RPMI8226 (cell line): ENCODE measurements at regions not wholly inside any gene's neighbourhood (a gene's known extent, or its start where the extent isn't known, plus 50 kb on each side); places are given as distances from the start of the nearest gene placed in this dataset.

Source experiments
- DNase-seq: peaks from one replicate; pipeline ENCODE4 v3.0.0-alpha.2; 2015

GRCh38 chr2:575030-575726 is 102.0 kb downstream of the TMEM18 start:
- no peak for DNase-seq

GRCh38 chr2:573805-574392 is 103.3 kb downstream of the TMEM18 start:
- DNase-seq = no peak

DNA sequence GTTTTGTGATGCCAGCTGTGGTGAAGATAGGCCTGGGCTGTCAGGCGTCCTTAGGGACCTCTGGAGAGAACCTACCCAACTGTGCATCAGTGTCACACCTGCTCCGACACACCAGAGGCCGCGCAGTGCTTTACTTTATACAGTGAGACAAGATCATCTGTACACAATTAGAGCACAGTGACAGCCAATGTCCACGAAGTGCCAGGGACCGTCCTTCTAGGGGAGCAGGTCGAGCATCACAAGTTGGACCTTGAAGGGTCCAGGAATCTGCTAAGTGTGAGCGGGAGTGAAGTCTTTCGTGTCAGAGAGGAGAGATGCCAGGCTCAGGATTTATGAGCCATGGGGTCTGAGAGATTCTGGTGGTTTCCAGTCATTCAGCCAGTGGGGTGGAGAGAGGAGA is 104.2 kb downstream of the TMEM18 start:
- no peak for DNase-seq

- DNase-seq = no peak
Measured at GRCh38 chr2:569681-570080, 107.5 kb downstream of the TMEM18 start.

DNA sequence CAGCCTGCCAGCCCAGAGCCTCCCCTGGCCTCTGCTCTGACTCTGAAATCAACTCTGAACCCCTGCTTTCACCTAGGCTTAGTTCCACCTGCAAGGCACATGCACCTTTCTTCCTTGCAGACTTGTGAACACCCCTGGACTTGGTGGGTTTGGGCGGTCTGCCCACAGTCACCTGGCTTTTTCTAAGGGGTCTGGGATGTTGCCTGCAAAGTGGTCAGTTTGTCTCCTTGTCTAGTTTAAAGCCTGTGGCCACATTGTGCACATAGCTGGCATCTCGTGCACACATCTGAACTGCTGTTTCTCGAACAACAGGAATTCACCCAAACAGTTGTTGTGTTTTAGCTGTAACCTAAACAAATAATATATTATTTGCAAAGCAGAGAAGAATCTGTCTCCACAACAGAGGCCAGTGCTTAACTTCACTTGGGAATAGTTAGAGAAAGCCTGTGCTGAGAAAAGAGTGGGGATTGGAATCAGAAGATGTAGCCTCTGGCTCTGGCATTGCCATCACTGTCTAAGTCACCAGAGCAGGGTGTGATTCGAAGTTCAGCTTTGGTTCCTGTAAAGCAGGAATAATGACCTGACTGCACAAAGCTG is 108.5 kb downstream of the TMEM18 start:
- DNase-seq = no peak

DNA sequence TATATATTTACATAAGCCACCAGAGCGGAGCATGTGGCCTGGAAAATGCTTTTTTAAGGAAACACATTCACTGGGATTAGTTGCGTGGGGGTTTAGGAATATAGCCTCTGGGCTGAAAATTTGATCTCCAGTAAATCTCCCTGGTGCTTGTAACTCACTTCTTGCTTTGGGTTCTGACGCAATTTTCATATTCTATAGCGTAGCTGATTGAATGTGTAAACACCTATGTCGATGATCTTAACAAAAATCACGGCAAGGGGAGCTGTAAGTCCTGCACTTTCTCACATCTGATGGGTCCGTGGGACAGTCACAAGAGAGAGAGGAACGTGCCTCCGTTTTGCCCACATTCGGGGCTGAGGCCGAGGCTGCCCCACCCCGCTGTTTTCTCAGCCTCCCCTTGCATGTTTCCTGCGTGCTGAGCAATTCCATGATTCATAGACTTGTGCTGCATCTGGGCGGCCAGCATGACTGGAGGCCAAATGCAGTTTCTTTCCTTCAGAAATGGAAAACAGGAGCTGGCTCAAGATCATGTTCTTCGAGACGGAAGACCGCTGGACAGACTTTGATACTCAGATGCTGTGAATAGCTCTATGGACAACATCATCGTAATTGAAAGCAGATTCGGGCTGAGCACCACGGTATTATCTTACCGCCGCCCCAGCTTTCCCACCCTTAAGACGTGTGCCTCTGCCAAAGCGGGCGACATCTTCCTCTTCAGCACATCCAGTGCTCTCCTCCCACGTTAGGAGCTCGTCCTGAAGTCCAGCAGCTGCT is 109.2 kb downstream of the TMEM18 start:
- DNase-seq = no peak

GRCh38 chr2:567496-567864 is 109.7 kb downstream of the TMEM18 start:
- DNase-seq = no peak

DNA sequence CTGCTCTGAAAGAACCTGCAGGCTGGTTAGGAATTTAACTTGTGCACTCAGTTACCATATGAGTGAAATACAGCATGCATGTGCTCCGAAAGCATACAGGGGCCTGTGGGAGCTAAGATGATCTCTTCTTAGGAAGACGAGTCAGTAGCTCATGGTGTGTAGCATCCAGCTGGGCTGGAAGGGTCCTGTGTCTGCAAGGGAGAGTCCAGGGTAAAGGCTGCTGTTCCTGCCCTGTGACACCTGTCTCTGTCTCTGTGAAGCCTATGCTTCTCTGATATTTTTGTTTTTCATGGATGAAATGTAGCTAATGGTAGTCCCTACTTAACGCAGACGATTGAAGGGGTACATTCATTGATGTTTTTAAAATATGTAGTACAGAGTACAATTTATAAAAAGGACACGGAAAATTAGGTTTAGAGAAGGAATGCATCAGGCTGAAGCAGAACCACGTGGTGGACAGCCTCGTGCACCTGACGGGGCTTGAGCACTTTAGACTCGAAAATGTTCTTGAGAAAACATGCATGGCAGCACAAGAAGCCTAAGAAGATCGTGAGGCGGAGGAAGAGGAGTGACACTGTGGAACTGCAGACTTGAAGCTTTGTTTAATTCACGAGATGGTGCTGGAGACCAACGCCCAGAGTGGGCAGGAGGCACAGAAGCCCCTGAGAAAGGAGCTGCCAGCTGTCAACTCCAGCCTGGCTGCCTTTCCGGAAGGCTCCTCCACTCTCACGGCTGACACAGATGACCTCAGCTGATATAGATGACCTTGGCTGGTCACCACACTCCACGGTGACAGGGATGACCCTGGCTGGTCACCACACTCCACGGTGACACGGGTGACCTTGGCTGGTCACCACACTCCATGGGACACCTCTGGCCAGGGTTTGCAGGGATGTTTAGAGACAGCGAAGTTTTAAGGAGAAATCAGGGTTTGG is 110.6 kb downstream of the TMEM18 start:
- DNase-seq = no peak

DNA sequence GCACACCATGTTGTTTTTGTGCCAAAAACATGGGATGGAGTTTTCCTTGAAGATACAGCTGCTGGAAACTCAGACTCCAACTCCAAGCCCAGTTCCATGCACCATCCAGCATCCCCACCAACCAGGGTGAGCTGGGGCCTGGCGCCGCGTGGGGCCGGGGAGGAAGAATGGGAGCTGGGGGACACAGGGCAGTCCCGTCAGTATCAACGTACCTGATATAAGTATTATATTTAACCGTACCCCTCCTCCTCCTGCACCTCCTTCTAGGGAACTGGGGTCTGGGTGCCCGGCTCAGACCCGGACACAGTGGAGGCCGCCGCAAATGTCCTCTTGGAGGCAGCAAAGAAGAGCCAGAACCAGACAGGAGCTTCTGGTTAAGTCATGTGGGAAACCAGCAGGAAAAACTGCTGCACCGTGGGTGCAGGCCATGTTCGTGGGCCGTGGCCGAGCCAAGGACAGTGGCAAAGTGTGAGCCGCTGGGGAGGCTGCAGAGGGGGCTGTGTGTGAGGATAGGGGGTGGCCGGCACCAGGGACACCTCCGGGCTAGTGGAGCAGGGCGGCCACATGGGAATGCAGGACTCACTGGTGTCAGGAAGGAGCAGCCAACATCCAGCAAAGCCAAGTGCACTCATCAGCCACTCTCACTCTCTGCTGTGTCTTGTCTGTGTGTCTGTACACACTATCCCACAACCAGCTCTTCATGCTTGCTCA is 112.6 kb downstream of the TMEM18 start:
- no peak for DNase-seq

DNA sequence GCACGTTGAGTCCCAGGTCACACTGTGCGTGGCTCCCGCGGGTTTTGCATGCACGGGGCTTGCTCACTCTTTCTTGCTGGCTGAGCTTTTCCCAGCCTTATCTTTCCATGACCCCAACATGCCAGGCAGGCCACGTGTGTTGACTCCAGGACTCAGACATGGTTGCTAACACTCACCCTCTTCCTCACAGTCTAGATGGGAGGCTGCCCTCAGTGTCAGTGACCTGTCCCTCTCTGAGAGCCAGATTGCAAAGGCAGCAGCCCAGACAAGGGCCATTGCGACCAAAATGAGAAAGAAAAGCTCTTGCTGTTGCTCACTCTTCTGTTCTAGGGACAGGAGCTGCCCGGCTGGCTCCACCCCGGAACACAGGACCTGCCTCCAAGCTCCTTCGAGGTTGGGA is 113.7 kb downstream of the TMEM18 start:
- no peak for DNase-seq

DNA sequence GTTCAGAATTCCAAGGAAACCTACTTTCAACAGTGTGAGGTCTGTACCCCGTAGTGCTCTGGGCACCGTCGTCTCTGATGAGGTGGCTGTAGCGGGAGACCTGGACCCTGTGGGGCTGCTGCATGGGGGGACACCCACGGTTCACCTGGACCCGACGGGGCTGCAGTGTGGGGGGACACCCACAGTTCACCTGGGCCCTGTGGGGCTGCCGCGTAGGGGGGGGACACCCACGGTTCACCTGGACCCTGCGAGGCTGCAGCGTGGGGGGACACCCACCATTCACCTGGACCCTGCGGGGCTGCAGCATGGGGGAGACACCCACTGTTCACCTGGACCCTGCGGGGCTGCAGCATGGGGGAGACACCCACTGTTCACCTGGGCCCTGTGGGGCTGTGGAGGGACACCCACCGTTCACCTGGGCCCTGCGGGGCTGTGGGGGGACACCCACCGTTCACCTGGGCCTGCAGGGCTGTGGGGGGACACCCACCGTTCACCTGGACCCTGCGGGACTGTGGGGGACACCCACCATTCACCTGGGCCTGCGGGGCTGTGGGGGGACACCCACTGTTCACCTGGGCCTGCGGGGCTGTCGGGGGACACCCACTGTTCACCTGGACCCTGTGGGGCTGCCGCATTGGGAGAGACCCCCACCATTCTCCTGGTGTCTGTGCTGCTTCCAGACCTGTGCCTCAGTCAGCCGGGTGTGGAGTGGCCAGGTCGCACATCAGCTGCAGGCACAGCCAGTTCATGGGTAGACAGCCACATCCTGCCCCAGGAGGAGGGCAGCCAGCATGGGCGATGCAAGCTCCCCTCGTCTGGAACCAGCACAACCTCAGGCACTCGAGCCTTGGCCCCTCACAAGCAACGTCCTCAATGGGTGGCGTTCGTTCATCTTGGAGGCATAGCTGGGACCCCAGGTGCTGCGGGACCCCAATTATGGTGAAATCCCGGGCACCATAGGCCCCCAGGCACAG is 114.5 kb downstream of the TMEM18 start:
- DNase-seq = no peak

DNA sequence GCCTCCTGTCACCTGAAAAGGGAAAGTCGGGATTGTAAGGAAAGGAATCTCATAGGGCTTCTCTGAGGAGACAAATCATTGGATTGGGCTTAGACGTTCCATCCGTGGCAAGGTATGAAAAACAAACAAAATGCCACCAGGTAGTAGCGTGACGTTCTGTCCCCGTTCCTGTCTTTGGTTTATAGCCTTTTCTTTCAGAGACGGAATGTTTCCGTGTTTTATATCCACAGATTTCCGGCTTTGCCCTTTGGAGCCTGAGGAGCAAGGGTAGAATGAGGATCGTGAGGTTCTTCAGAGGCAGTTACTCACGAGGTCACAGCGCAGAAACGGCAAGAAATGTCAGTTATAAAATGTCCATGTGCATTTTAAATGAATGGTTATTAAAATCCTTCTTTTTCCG is 118.3 kb downstream of the TMEM18 start:
- no peak for DNase-seq

DNA sequence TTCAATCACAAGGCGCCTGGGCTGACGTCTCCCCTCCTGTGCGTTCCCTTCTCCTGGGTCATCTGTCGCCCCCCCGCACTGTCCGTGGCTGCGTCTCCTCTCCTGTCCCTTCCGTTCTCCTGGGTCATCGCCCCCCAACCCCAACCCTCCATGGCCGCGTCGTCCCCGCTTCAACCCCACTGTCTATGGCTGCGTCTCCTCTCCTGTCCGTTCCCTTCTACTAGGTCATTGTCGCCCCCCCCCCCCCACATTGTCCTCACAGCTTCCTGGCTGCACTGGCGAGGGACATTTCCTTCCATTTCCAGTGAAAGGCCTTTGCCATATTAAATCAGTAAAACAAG is 118.9 kb downstream of the TMEM18 start:
- no peak for DNase-seq

DNA sequence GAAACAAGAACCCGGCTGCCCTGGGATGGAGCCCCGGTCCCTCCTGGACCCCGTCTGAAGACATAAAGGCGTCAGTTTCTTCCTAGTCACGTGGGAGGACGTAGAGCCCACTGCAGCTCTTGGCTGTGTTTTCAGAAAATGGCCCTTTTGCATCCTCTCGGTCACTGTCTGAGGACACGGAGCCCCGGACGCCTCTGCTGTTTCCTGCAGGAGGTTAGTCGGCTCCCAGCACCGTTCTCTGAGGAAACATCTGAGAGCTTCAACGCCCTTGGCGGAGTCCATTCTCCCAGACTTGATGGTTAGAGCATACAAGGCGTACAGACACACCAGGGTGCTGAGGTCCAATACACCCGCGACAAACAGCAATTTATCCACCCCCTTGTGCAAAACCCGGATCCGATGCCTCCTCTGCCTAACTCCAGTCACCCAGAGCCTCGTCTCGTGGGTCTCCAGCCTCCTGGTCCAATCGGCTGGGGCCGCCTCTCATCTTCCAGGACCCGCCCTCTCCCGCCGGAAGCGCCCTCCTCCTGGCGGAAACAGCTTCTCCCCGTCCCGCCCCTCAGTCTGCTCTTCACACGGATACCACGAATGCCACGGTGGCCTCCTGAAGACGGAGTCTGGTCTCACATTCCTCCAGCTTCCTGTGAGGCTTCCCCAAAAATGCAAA is 119.4 kb downstream of the TMEM18 start:
- no peak for DNase-seq

GRCh38 chr2:556485-556884 is 120.7 kb downstream of the TMEM18 start:
- no peak for DNase-seq

DNA sequence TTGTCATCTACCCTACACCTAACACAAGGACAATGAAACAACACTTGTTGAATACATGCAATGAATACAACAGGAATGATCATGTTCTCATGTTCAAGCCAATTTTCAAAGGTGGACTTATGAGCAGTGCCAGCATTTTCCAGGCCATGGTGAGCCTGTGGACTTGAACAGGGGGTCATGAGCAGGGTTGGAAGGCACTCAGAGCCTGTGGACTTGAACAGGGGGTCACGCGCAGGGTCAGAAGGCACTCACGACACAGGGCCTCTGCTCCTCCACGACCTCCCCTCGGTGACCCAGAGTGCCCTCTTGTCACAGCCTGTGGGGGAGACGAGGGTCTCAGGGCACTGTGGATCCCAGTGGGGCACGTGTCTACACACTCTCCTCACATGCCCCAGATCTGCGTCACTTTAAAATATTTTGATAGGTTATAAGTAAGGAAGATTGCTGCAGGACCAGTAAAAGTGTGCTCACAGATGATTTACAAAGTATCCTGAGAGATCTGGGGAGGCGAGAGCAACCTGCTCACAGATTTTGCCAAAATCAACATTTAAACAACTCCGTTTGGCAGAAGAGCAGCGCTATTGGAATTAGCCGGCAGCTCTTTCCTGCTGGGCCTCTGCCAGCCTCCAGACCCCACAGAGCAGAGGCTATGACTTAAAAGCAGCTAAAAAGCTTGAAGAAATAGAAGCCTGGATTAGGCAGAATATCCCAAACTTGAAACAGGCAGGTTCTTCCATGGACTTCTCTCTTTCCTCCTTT is 121.9 kb downstream of the TMEM18 start:
- DNase-seq = no peak

DNA sequence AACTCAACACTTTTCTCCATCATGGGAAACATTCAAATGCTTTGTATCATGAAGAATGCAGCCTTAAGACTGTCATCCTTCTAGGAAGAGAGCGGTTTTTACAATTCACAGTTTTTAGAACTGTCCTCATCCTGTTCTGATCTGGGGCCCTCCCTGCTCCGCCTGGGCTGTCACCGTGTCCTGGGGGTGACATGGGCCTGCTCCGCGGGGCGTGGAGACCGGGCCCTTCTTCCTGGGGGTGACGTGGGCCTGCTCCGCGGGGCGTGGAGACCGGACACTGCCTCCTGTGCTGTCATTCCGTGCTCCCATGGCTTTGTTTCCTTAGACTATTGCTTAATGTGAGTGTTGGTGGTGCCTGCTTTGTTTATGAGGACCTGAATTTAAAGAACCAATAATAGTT is 122.8 kb downstream of the TMEM18 start:
- no peak for DNase-seq

- no peak for DNase-seq
Measured at GRCh38 chr2:552906-553305, 124.3 kb downstream of the TMEM18 start.

DNA sequence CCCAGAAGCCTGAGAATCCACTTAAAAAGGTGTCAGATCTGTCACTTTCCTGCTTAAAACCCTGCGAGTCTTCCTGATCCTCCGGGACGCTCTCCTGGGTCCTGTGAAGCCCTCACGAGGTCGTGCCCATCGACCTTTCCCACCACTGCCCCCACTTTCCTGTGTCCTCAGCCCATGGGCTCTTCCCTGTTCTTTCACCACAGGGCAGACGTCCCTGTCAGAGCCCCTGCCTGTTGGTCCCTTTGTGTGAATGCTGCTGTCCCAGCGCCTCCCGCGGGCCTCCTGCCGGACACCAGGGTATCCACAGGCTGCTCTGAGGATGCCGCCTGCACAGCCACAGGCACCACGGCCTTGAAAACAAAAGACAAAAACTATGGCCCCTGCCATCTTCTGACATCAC is 125.6 kb downstream of the TMEM18 start:
- no peak for DNase-seq
